ENCODE measurements at regions not wholly inside any gene's neighbourhood (a gene's known extent, or its start where the extent isn't known, plus 50 kb on each side); places are given as distances from the start of the nearest gene placed in this dataset.

DNA sequence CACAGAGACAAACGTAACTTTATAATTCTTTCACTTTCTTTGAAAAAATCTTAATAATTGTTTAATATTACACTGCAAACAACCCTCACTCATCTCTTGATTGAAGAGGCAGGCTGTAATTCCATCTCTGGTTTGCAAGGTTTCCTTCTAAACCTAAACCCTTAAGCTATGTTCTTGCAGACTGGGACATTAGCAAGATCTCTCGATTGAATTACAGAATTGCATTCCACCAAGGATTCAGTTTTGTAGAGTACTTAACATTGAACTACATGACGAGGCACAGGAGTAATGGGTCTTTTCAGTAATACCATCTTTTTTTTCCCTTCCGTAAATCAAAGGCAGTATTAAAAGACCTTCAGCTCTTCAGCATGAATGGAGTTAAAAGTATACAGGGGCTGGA is 111.6 kb upstream of the EEF1E1 start:
- no peak for DNase-seq

DNA sequence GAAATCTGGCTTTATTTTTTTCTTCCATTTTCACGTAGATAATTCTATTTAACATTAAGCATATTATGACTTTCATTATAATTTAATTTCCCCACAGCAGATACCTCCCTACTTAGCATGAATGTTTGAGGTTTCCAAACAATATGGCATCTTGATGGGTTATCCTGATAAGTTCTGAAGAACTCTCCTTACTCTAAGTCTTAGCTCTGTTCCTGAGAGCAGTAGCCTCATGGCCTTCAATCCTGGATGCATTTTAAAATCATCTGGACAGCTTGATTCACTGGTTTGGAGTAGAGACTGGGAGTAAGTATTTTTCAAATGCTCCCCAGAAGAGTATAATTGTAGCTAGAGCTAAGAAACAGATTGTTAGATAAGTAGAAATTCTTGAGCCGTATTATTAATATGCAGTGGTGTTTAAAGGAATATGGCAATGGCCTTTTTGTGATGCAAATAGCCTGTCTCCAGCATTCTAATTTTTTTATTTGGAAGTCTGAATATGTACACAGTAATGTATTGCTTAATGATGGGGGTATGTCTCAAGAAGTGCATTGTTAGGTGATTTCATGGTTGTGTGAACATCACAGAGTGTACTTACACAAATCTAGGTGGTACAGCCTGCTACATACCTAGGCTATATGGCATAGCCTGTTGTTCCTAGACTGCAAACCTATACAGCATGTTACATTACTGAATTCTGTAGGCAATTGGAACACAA is 110.5 kb upstream of the EEF1E1 start:
- DNase-seq, result no peak

DNA sequence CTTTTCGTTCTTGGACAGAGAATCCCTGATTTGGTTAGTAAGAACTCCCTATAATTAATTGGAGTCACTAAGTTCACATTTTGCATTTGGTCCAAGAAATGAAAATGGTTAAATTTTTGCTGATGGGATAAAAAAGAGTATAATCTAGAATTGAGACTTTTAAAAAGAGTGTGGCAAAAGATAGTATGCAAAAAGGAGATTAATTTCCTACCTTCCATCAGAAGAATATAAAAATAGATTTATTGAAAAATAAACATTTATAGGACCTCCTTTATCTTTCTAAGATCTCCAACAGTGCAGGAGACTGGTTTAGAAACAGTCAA is 105.5 kb upstream of the EEF1E1 start:
- DNase-seq, result no peak

DNA sequence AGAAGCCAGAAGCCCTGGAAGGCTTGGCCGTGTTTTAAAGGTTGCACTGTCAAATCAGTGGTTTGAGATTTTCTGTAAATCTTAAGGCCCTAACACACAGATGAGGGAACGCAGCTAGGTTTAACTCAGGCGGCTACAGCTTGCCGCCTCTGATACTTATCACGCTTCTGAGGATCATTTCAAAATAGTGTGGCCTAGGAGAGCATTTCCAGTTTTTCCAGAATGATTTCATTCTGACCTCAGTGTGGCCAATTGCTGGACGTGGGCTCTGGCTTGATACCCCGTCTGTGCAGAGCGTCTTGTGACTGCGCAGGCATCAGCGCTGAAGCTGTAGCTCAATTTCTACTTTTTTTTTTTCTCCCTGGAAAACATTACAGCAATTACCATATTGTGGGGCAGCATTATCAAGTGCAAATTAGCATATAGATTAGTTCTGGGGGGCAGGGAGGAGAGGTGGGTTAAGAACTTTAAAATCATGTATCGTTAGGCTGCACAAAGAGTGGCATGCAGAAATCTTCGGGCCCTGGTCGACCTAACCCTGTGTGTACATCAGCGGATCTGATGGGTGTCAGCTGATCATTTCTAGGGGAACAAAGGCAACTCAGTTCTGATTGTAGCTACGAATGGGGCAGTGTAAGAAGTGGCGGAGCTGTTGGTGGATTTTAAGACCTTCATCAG is 105.0 kb upstream of the EEF1E1 start:
- no peak for DNase-seq

DNA sequence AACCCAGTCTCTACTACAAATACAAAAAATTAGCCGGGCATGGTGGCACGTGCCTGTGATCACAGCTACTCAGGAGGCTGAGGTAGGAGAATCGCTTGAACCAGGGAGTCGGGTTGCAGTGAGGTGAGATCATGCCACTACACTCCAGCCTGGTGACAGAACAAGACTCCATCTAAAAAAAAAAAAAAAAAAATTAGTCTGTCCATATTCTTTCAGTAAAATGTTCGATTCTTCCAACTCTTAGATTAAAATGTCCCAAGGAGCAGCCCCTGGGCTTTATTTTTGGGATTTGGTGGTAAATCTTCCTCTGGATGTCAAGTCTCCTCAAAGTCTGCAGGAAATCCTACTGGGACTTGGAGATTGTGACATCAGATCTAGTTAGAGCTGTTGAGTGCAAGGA is 101.0 kb upstream of the EEF1E1 start:
- no peak for DNase-seq

DNA sequence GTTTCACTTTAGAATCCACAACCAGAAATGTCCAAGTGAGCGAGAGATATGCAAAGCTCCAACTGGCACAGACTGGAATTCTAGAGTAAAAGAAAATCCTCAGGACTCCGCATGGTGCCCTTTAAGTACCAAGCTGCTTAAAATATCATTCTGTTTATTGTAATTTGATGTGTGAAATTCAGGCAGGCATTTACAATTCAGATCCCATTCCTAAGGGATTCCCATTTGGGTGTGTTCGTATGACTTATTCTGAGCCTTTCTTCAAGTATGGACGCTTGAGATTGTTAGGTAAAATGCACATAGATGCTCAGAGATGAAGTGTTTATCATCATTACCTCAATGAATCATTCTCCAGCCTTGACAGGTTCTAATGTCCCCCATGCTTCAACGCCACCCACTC is 99.3 kb upstream of the EEF1E1 start:
- DNase-seq, result no peak

DNA sequence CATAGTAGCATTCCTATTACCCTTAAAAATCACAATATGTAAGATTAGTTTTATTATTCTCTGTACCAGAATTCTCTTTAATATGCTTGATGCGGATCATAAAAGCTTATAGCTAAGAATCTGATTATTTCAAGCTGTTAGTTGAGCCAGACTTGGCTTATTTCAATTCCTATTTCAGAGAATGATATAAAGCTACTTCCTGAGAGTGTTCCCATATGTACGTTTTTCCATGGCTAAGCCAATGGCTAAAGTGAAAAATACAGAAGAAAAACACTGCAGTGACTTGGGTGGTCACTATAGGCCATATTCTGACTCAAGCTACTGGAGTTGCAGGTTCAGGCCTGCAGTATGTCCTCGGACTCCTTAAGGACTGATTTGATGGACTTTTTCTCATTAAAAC is 97.9 kb upstream of the EEF1E1 start:
- no peak for DNase-seq

DNA sequence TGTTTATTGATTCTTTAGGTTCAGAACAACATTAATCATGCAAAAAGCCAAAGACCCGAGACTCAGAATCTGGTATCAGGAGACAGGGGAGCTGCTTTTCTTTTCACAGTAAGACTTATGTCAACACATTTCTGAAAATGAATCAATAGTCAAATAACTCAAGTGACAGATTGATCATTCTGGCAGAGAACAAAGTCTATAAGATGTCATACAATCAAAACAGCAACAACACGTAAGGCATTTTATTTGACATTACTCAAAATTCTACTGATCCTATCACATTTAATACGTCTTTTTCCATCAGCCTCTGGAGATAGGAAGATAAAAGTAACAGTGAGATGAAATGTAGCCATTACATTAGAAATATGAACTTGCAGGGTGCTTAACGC is 93.4 kb upstream of the EEF1E1 start:
- DNase-seq, result no peak

DNA sequence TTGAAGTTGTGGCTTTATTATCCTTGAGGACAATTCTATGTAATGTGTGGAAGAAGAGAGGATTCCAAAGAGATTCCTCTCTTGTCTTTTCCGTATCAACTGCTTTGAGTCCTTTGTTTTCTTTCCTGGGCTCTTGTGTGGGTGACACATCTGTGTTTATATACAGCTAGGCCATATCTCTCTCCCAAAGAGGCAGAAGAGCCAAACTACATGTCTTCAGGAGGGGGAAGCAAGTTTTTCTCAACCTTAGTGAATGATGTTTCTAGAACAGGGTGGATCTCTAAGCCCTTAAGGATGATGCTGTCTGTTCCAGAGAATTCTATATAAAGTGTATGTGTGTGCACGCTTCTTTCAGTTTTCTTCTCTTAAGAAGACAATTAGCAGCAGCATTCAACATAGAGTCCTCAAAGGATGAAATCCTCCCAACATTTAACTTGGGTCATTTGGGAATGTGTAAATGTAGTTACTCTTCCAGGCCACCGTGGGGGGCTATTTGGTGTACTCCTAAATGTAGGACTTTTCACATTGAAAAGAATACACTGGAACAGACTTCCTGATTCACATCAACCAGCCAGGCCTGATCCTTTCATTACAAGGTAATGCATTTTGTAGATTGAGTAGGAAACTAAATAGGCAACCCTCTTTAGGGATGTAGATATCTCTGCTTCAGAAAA is 92.8 kb upstream of the EEF1E1 start:
- DNase-seq, result peak; percentile 2

DNA sequence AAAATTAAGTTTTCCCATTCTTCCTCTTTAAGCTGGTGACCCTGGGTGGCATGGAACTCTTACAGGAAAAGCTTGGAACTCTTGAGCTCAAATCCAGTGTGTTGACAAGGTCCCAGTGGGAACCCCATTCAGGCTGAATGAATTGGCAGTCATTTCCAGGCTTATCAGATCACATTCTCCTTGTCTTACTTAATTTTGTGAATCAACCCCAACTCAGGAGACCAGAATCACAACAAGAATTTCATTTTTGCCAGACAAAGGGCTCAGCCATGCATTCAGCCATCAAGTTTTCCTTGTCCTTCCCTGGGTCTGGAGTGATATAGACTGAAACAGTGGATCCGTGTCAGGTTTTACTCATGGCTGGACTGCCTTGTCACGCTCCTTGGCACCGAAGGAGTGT is 92.1 kb upstream of the EEF1E1 start:
- DNase-seq, result no peak

DNA sequence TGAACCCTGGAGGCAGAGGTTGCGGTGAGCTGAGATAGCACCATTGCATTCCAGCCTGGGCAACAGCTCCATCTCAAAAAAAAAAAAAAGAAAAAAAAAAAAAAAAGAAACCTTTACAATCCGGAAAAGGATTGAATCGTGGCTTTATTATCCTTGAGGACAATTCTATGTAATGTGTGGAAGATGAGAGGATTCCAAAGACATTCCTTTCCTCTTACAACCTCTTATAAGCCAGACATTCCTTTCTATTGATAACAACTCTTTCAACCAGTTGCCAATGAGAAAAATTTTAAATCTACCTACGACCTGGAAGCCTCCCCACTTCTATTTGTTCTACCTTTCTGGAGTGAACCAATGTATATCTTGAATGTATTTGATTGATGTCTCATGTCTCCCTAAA is 91.2 kb upstream of the EEF1E1 start:
- no peak for DNase-seq

DNA sequence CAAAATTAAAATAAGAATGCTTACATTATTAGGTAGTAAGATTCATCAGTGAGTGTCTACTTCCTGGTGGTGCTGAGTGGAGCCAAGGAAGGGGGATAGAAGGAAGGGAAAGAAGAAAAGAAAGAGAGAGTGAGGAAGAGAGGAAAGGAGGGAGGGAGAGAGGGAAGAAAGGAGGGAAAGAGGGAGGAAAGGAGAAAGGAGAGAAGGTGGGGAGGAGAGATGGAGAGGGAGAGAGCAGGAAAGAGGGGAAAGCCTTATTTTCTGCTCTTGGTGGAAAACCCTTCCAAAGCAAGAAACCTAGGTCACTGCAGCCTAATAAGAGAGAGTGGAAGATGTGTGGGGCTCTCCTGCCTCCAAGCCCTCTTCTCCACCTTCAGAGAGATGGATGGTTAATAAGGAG is 90.2 kb upstream of the EEF1E1 start:
- no peak for DNase-seq

DNA sequence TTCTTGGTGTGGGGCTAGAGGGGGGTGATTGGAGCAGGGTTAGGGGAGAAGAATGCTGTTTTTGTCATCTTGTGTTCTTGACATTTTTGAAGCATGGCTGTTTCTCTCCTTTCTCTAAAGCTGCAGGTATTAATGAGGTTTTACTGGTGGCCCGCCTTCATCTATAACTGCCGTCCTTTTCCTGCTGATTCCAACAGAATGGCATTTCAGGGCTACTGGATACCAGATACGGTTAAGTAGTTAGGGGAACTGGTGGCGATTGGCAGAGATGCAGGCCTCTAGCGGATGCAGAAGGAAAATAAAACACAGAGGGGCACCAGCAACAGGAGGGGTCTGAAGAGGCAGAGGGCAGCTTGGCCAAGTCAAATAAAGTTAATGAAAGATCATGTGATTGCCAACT is 89.7 kb upstream of the EEF1E1 start:
- no peak for DNase-seq

DNA sequence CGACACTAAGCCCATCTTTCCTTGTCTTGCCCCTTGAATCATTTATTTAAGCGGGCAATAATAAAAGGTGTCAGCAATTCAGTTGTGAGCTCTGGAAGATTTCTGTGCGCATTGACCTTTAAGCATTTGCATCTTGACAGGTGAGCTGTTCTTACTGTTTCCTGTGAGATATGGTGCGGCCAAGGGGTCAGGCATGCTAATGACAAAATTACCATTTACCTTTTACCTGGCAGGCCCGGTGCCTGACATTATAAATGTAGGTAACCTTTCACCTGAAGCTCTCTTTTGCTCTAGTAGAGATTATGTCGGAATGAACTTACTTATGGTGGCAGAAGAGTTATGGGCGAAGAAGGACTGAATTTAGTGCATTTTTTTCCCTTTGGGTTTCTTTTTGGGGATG is 89.3 kb upstream of the EEF1E1 start:
- DNase-seq, result no peak

DNA sequence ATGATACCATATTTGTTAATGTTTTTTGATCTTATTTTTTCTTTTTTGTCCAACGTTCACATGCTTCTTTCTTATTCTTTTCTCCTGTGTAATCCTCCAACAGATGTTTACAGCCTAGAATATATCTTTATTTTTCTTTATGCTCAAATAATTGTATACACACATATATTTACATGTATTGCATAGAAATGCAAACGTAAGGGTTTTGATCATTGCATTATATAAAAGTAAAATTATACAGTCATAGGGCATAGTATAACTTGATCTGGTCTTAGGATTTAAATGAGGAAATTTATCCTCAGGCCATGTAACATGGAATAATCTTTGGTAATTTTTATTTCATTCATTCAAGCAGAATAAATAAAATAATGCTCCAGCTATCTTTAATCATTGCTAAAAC is 84.9 kb upstream of the EEF1E1 start:
- DNase-seq, result no peak

DNA sequence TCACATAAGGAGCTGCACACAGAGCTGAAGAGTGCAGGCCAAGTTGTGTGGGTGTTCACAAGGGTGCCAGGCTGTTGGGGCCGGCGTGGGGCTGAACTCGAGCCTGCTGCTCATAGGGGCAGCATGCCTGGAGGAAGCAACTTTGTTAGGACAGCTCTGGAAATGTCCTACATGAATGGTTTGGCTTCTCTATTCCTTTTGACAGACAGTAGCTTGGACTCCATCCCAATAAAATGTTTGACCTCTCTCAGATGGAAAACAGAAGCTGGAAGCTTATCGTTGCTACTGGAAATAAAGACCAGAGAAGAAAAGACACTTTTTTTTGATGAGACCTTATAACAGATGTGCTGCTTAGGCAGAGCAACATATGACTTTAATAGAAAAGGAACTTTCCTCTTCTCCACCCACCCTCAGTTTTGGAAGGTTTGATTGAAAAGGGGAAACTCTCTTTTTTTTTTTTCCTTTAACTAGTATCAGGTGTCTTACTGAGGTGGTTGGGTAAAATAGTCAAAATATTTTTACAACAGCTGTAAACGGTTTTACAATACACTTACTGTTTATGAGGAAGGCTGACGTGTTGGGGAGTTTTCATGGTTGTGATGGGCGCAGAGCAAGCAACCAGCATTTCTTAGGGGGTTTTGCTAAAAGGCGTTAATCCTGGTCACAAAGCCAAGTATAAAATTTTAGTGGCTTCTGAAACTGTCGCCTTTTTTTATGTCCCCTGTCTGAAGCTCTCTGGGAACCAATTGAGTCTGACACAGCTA is 80.7 kb upstream of the EEF1E1 start:
- no peak for DNase-seq

DNA sequence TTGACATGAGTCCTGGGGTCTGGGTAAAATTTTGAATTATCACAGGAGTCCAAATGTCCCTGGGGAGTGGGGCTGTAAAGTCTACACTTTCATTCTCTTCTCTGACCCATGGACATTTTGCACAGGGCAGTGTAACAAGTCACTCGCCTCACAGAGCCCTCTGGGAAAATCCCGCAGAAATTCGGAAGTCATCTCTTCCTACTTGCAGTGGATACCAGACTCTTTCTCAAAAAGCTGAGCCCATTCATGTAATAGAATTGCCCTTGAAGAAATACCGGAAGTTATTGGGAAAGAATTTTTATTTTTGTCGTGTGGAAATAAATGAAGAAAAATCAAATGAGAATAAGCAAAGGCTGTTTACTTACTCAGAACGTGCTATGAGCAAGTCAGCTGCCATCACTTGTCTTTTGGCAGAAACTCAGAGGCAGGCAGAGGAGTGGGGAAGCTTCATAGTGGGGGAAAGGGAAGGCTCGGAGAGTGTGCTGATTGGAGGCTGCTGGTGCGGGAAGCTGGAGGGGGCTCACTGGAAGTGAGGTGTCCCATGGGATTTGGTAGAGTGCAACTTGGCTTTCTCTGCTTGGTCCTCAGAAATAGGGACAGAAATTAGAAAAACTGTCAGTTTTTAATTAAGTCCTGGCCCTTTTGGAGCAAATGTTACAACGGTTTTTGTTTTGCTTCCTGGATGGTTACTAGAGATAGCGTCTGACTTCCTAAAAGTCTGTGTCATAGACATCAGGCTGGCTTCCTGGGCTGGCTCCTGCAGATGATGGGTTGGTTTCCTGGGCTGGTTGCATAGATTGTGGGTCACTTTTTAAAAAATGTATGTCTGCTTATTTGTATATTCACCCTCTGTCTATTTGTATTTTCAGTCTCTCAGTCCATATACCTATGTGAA is 79.8 kb upstream of the EEF1E1 start:
- DNase-seq, result no peak

DNA sequence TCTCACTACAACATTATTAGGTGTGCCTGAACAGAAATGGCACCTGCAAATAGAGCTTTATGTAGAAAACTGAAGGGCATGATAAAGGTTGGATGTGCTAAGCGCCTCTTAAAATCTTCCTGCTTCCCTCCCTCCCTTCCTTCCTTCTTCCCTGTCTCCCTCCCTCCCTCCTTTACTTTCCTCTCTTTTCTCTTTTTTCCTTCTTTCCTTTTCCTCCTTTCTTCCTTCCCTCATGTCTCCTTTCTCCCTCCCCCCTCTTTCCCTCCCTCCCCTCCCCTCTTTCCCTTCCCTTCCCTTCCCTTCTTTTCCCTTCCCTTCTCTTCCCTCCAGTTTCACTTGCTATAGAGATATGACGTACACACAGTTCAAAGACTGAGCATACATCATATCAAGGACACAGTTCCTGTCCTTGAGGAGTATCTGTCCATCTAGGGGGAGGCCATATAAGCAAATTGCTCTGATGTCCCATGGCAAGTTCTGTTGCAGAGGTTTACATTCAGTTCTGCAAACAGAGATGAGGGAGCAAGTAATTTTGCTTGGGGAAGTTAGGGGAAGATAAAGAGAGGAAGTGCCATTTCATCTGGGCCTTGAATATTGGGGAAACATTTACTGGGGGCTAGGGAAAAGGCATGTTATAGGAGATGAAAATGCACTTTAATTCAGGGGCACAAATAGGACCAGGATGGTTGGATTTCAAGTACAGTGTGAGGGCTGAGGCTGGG is 79.0 kb upstream of the EEF1E1 start:
- no peak for DNase-seq

DNA sequence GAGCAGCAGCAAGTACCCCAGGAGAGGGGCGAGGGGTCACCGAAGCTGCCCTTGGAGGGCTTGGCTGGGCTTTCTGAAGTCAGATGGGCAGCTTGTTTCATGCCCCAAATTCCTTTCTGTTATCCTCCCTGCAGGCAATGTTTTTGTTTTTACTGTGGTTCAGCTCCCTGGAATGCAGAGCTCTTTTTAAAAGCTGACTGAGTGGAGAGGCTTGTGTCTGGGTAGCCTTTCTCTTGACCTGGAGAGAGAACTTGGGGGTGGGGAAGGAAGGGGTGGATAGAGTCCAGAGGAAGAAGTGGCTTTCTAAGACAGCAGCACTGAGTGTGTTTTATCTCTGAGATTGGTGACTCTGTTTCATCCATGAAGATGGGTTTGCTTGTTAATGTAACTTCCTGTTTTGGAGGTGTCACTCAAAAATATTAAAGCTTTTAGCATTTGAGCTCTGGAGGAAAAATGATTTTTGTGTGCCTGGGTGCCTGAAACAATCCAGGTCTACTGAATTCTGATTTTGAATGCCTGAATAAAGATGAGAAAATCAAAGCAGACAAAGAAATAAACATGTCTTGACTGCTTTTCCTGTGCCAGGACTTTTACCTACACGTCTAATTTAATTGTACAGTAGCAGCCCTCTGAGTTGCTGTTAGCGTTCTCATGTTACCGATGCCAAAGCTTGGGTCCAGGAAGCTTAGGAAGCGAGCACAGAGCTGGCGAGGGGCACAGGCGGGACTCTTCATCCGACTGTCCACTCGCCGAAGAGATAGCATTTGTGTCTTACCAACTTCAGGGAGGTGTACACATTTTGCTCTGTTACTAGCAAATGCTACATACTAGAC is 78.2 kb upstream of the EEF1E1 start:
- DNase-seq, result no peak

DNA sequence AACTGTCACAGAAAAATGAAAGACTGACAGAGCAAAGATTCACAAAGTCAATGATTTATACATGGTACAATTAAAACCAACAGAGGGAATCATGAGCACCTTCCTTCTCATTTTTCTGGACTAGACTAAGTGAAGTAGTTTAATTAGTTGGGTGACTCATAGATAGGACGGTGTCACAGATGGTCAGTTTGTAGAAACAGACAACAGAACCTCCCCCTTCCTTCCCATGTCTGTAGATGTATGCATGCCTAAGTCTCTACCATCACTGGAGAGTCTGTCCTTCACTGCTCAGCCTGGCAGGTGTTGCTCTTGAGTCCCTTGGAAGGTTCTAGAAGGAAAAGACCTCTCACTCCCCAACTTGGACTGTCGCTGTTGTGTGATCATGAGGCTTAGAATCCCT is 75.4 kb upstream of the EEF1E1 start:
- DNase-seq, result no peak

Measured in activated CD4-positive, alpha-beta T cell treated with anti-CD3 and anti-CD28 coated beads for 48 hours (primary cell).